Chondrocyte (in vitro differentiated cells): ENCODE measurements at regions not wholly inside any gene's neighbourhood (a gene's known extent, or its start where the extent isn't known, plus 50 kb on each side); places are given as distances from the start of the nearest gene placed in this dataset.

ENCODE experiments used
- DNase-seq: peaks from one replicate; pipeline ENCODE4 v3.0.0; 2021; ENCODE audit warnings: mixed read lengths, low spot score
- H3K27ac Mint-ChIP-seq: one replicate; pipeline ENCODE4 v1.8.0; 2021; ENCODE audit warnings: mild to moderate bottlenecking, moderate library complexity, mixed read lengths; ENCODE audit not compliant: unreplicated experiment
- H3K27me3 Mint-ChIP-seq: 2 replicates; pipeline ENCODE4 v1.8.0; 2021; ENCODE audit warnings: low read depth, mixed read lengths
- H3K36me3 Mint-ChIP-seq: 2 replicates; pipeline ENCODE4 v1.8.0; 2021; ENCODE audit warnings: low read depth, mixed read lengths
- H3K4me1 Mint-ChIP-seq: 2 replicates; pipeline ENCODE4 v1.8.0; 2021; ENCODE audit warnings: low read depth, mild to moderate bottlenecking, mixed read lengths
- H3K4me3 Mint-ChIP-seq: one replicate; pipeline ENCODE4 v1.8.0; 2021; ENCODE audit warnings: mild to moderate bottlenecking, moderate library complexity, mixed read lengths; ENCODE audit not compliant: unreplicated experiment
- H3K9me3 Mint-ChIP-seq: 2 replicates; pipeline ENCODE4 v1.8.0; 2021; ENCODE audit warnings: low read depth, mixed read lengths
- CTCF ChIP-seq: fragments of 200-600 bp; sonication (generic); IDR thresholded peaks from 2 replicates; pipeline ENCODE4 v1.5.0; 2021; ENCODE audit warnings: antibody characterized with exemption, mild to moderate bottlenecking, moderate library complexity

- Mint-ChIP-seq H3K27me3 (no peaks in the 10 kb centered on the region), H3K9me3 (no peaks in the 10 kb centered on the region), H3K4me3 (no peak overlapping the region), H3K27ac (no peak overlapping the region), H3K36me3 (no peaks in the 10 kb centered on the region), H3K4me1 (peaks cover 11% of the 10 kb centered on the region)
- peak; percentile 68 for TF ChIP-seq CTCF
- no peak for DNase-seq
Measured at GRCh38 chrX:109839694-109840567, 106.9 kb upstream of the ACSL4 start.

- no peaks in the 10 kb centered on the region for H3K9me3 Mint-ChIP-seq
- no peak for DNase-seq
- H3K27me3 Mint-ChIP-seq: no peaks in the 10 kb centered on the region
- H3K36me3 Mint-ChIP-seq: no peaks in the 10 kb centered on the region
- H3K27ac Mint-ChIP-seq: no peak overlapping the region
- H3K4me1 Mint-ChIP-seq: peaks cover 11% of the 10 kb centered on the region
- H3K4me3 Mint-ChIP-seq: no peak overlapping the region
- no peak for TF ChIP-seq CTCF
Measured at GRCh38 chrX:109840585-109840984, 107.5 kb upstream of the ACSL4 start.

- no peaks in the 10 kb centered on the region for H3K36me3 Mint-ChIP-seq
- H3K4me1 Mint-ChIP-seq: peaks cover 11% of the 10 kb centered on the region
- H3K9me3 Mint-ChIP-seq: no peaks in the 10 kb centered on the region
- H3K27me3 Mint-ChIP-seq: no peaks in the 10 kb centered on the region
- no peak for TF ChIP-seq CTCF
- H3K4me3 Mint-ChIP-seq: no peak overlapping the region
- no peak overlapping the region for H3K27ac Mint-ChIP-seq
- DNase-seq: no peak
Measured at GRCh38 chrX:109841257-109841656, 108.2 kb upstream of the ACSL4 start.

GRCh38 chrX:109841869-109842579 is 109.0 kb upstream of the ACSL4 start:
- Mint-ChIP-seq H3K9me3 (no peaks in the 10 kb centered on the region), H3K4me3 (no peak overlapping the region), H3K36me3 (no peaks in the 10 kb centered on the region), H3K27ac (no peak overlapping the region), H3K4me1 (peaks cover 17% of the 10 kb centered on the region), H3K27me3 (no peaks in the 10 kb centered on the region)
- DNase-seq: no peak
- TF ChIP-seq CTCF: no peak

- no peaks in the 10 kb centered on the region for H3K9me3 Mint-ChIP-seq
- TF ChIP-seq CTCF: no peak
- H3K27ac Mint-ChIP-seq: no peak overlapping the region
- no peaks in the 10 kb centered on the region for H3K27me3 Mint-ChIP-seq
- DNase-seq: no peak
- peaks cover 23% of the 10 kb centered on the region for H3K4me1 Mint-ChIP-seq
- no peaks in the 10 kb centered on the region for H3K36me3 Mint-ChIP-seq
- no peak overlapping the region for H3K4me3 Mint-ChIP-seq
Measured at GRCh38 chrX:109842611-109843010, 109.6 kb upstream of the ACSL4 start.
